Activated CD4-positive, alpha-beta memory T cell treated with anti-CD3 and anti-CD28 coated beads, Interleukin-2, amount 10 ng/mL, durations not matched to agents 7 days and 5 days (primary cell): ENCODE measurements at regions not wholly inside any gene's neighbourhood (a gene's known extent, or its start where the extent isn't known, plus 50 kb on each side); places are given as distances from the start of the nearest gene placed in this dataset.

Source experiments
- CTCF ChIA-PET: fragments of 350-600 bp; sonication (Branson Sonifier 250); formaldehyde crosslinking; loops from one replicate; lab custom pipeline; 2021; ENCODE audit warnings: antibody characterized with exemption, inconsistent platforms; lab: Charles Lee
- POLR2A ChIA-PET: fragments of 350-600 bp; sonication (Branson Sonifier 250); formaldehyde crosslinking; loops from one replicate; lab custom pipeline; 2021; ENCODE audit warnings: antibody characterized with exemption; lab: Charles Lee
- DNase-seq: peaks from one replicate; pipeline ENCODE4 v3.0.0-alpha.2; 2020
- H3K27ac Mint-ChIP-seq: one replicate; pipeline ENCODE4 v1.8.0; 2021; ENCODE audit warnings: mild to moderate bottlenecking, mixed read lengths
- H3K27me3 Mint-ChIP-seq: one replicate; pipeline ENCODE4 v1.8.0; 2021; ENCODE audit warnings: mixed read lengths
- H3K36me3 Mint-ChIP-seq: one replicate; pipeline ENCODE4 v1.8.0; 2021; ENCODE audit warnings: low read depth, mixed read lengths
- H3K4me1 Mint-ChIP-seq: one replicate; pipeline ENCODE4 v1.8.0; 2021; ENCODE audit warnings: mixed read lengths
- H3K4me3 Mint-ChIP-seq: one replicate; pipeline ENCODE4 v1.8.0; 2021; ENCODE audit warnings: mild to moderate bottlenecking, mixed read lengths
- H3K9me3 Mint-ChIP-seq: one replicate; pipeline ENCODE4 v1.8.0; 2021; ENCODE audit warnings: mixed read lengths

DNA sequence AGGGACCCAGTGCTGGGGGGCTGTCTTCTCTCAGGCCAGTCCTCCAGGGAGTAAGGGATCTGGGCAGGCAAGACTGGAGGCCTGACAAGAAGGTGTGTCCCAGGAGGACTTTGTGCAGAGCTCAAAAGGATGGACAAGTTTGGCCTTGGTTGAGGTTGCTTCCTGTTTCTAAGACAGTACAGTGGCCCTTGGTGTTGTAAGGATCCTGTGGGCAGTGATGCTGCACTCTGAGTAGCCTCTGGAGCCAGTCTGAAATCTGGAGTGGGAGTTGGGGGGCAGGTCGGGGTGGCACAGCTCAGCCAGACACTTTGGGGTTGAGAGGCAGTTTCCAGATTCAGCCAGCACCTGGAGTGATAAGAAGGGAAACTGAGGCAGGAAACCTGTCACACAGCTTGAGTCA is 139.2 kb upstream of the ZMIZ1 start:
- no peaks in the 10 kb centered on the region for H3K27me3 Mint-ChIP-seq
- DNase-seq, result no peak
- H3K4me1 Mint-ChIP-seq, result no peaks in the 10 kb centered on the region
- ChIA-PET POLR2A (no interaction called here), CTCF (no interaction called here)
- no peaks in the 10 kb centered on the region for H3K9me3 Mint-ChIP-seq
- no peaks in the 10 kb centered on the region for H3K36me3 Mint-ChIP-seq
- no peak overlapping the region for H3K4me3 Mint-ChIP-seq
- H3K27ac Mint-ChIP-seq, result no peak overlapping the region

DNA sequence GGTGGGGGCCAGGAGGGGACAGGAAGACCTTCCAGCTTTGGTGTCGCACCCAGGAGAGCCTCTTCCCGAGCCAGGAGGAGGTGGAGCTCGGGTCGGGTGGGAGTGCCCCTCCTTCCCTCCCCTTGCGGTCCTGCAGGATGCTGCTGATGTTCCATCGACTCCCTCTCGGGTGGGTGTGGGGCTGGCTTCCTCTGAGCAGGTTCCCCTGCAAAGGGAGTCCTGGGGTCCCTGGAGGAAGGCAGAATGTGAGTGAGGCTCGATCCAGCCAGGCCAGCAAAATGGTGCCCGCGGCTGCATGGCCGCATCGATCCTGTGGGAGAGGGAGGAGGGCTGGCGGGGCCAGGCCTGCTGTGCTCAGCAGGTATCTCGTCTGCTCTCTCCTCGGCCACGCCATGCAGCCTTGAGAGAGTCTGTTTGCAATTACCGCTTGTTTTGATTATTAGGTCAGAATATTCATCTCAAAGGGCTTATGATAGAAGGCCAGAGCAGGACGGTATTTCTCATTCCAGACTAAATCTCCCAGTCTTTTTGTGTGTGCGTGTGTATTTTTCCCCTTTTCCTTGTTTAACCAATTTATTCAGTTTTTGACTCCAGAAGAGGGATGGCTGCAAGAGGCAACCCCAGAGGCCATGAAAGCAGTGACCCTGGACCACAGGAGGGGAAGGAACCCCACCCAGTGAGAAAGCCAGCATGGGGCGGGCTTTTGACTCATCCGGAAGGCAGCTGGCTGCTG is 137.3 kb upstream of the ZMIZ1 start:
- Mint-ChIP-seq H3K27ac (no peak overlapping the region), H3K4me3 (no peak overlapping the region), H3K9me3 (no peaks in the 10 kb centered on the region), H3K27me3 (no peaks in the 10 kb centered on the region), H3K4me1 (no peaks in the 10 kb centered on the region), H3K36me3 (no peaks in the 10 kb centered on the region)
- DNase-seq, result no peak
- POLR2A ChIA-PET, result no interaction called here
- CTCF ChIA-PET, result no interaction called here

DNA sequence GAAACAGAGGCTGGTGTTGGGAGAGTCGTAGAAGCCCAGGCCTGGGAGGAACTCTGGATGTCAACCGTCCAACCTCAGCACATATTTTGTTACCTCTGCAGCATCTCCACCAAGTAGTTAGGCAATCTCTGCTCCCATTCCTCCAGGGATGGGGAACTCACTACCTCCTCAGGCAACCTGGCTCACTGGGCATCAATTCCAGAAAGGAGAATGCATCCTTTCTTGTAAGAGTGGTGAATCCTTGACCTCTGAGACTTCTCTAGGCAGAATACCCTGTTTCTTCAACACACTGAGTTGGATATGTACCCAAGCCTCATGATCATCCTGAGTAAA is 136.7 kb upstream of the ZMIZ1 start:
- Mint-ChIP-seq H3K4me3 (no peak overlapping the region), H3K36me3 (no peaks in the 10 kb centered on the region), H3K9me3 (no peaks in the 10 kb centered on the region), H3K27me3 (no peaks in the 10 kb centered on the region), H3K27ac (no peak overlapping the region), H3K4me1 (no peaks in the 10 kb centered on the region)
- CTCF ChIA-PET, result no interaction called here
- no peak for DNase-seq
- POLR2A ChIA-PET, result no interaction called here

DNA sequence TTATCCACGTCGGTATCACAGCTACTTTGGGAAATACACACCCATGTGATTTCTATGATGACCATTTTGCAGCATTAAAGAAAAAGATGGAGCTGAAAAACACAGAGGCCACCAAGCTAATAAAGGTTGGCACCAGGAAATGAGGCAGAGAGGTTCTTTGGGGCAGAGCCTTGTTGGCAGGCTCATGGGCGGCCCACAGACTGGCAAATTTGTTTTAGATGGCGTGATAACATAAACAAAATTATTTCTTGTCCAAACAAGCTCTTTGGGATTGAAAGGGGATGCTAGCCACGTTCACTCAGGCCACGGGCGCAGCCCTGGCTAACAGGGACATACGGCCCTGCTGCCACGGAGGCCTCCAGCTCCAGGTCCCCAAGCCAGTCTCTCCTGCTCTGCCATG is 135.9 kb upstream of the ZMIZ1 start:
- ChIA-PET CTCF (interaction anchor here (1.4 kb wide), 1 partner anchor 262 kb away, joined by 4 read pairs; no protein-coding TSS in a partner anchor), POLR2A (no interaction called here)
- H3K27me3 Mint-ChIP-seq, result no peaks in the 10 kb centered on the region
- no peaks in the 10 kb centered on the region for H3K36me3 Mint-ChIP-seq
- H3K4me3 Mint-ChIP-seq, result no peak overlapping the region
- no peaks in the 10 kb centered on the region for H3K4me1 Mint-ChIP-seq
- no peak overlapping the region for H3K27ac Mint-ChIP-seq
- no peaks in the 10 kb centered on the region for H3K9me3 Mint-ChIP-seq
- DNase-seq, result no peak

DNA sequence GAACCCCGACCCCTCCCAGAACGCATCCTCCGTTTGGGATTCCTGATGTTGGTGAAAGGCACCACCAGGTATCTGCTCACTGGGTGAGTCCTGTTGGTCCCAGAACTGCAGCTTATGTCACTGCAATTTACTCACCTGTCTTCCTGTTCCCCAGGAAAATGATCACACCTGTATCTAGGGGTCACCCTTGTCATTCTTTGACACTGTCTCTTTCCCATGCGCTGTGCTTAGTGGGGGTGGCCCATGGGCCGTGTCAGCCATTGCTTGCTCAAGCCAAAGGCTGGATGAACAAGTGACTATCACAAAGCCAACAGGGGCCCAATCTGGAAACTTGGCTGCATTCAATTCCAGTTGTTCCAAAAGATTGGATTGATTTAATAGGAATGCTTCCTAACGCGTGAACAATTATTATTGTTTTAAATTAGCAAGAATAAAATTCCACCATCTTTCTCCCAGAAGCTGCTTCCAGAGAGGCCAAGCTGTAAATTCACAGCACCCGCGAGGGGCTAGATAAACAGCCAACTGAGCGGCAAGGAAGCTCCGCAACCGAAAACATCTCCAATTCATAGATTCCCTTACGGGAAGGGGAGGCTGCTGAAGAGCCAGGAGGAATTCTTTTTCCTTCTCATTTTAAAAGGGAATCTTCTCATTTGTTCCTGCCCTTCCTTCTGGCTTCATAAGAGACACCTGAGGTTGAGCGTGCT is 134.8 kb upstream of the ZMIZ1 start:
- DNase-seq, result no peak
- Mint-ChIP-seq H3K4me3 (no peak overlapping the region), H3K4me1 (no peaks in the 10 kb centered on the region), H3K27me3 (no peaks in the 10 kb centered on the region), H3K9me3 (no peaks in the 10 kb centered on the region), H3K27ac (no peak overlapping the region), H3K36me3 (no peaks in the 10 kb centered on the region)
- ChIA-PET CTCF (interaction anchor here (1.4 kb wide), 1 partner anchor 261 kb away, joined by 4 read pairs; no protein-coding TSS in a partner anchor), POLR2A (no interaction called here)

DNA sequence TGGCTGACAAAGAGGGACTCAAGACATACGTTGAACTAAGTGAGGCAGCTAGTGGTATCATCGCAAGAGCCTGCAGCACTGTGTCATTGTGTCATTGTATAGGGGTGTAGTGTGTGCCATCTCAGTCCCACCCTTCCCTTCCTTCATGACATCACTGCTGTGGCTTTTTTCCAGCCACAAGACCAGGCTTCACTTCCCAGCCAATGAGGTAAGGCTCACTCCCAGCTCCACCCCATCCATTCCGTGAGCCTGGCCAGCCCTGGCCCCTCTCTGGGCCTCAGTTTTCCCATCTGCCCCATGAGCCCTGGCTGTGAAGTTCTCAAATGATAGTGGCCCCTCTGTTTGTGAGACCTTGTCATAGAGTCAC is 134.3 kb upstream of the ZMIZ1 start:
- CTCF ChIA-PET, result interaction anchor here (1.0 kb wide), 1 partner anchor 261 kb away, joined by 5 read pairs; no protein-coding TSS in a partner anchor
- no peak for DNase-seq
- no peaks in the 10 kb centered on the region for H3K9me3 Mint-ChIP-seq
- no peak overlapping the region for H3K4me3 Mint-ChIP-seq
- no peaks in the 10 kb centered on the region for H3K27me3 Mint-ChIP-seq
- H3K36me3 Mint-ChIP-seq, result no peaks in the 10 kb centered on the region
- no peaks in the 10 kb centered on the region for H3K4me1 Mint-ChIP-seq
- no peak overlapping the region for H3K27ac Mint-ChIP-seq
- POLR2A ChIA-PET, result no interaction called here

DNA sequence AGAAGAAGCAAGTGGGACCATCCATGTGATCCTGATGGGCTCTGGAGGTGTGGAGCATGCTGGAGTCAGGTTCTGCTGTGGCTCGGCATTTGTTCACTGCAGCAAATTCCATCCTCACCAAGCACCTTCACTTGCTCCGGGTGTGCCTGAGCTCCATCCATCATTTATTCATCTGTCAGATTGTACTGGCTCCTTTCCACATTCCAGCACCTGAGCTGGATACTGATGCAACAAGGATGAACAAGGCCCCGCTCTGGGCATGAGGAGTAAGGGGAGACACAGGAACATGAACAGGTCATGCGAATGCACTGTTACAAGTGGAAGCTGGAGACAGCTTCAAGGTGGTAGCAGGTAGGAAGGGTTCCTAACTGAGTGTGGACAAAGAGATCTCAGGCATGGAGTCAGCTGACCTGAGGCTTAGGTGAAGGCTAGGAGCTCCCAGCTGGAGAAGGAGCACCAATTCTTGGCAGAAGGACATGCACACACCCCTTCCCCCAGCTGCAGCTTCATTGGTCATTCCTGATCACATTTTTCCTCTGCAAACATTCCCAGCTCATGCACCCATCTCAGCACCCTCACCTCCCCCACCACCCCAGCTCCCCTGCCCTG is 133.7 kb upstream of the ZMIZ1 start:
- H3K4me3 Mint-ChIP-seq, result no peak overlapping the region
- POLR2A ChIA-PET, result no interaction called here
- CTCF ChIA-PET, result interaction anchor here (1.0 kb wide), 1 partner anchor 261 kb away, joined by 5 read pairs; no protein-coding TSS in a partner anchor
- DNase-seq, result no peak
- H3K4me1 Mint-ChIP-seq, result no peaks in the 10 kb centered on the region
- H3K27ac Mint-ChIP-seq, result no peak overlapping the region
- no peaks in the 10 kb centered on the region for H3K27me3 Mint-ChIP-seq
- H3K36me3 Mint-ChIP-seq, result no peaks in the 10 kb centered on the region
- H3K9me3 Mint-ChIP-seq, result no peaks in the 10 kb centered on the region

DNA sequence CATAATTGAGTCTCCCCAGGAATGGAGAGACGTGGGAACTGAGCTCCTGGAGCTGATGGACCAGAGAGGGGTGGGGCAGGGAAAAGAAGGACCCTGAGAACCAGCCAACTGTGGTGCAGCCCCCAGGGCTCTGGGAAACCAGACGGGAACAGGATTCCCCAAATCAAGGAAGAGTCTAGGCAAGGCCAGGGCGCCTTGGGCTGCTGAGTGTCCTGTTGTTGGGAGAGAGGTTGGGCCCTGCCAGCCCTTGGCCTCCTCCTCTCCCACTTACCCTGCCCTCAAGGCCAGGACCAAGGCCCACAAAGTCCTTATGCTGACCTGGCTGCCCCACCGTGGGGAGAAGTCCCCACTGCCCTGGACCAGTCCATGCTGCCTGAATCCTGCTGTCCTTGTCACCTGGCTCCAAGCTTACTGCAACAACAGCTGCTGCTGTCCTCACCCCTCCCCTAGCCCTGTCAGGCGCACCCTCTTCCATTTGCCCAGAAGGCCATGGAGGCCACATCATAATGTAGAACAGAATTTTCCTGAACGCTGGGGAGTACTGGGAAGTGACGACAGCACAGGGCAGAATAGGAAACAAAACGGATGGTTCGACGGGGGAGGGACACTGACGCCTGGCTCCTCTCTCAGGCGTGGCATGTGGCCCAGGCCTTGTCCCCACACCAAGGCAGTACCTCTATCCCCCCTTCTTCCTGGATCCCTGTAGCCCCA is 132.9 kb upstream of the ZMIZ1 start:
- no peaks in the 10 kb centered on the region for H3K4me1 Mint-ChIP-seq

DNA sequence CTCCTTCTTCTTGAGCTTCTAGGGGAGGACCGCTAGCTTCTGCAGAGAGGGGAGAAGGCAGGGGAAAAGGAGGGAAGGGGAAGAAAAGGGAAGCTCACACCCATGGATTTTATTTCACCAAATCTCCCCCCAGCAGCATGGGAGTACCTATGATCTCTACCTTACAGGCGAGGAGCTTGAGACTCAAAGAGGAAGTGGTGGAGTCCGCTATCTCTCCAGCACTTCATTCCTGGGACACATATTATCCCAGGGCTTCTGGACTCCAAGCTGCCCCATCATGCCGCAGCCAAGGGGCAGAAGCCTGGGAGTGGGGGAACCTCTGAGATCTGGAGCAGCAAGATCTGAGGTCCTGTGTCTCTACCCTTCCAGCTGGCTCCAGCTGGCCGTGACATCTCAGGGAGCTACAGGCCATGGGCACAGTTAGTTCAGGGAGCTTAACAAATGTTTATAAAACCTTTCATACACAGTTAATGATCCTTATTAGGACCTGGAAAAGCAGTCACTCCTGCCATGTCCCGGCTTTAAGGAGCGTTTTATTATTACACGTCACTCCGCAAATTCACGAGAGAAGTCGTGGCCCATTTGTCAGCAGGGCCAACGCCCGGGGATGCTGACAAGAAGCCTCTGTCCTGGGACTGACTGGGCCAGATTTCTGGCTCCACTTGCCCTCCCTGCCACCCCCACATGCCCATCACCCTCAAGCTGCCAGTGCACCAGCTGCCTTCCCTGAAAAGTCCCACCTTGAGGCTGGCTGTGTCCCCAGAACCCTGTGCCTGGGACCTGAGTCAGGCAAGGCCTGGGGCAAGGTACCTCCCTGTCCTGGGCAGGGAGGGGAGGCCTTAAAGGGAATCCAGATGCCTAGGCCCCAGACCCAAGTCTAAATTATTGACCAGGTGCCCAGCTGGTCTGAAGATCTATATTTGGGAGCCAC is 132.1 kb upstream of the ZMIZ1 start:
- H3K36me3 Mint-ChIP-seq, result no peaks in the 10 kb centered on the region
- CTCF ChIA-PET, result no interaction called here
- no peaks in the 10 kb centered on the region for H3K4me1 Mint-ChIP-seq

More for the DNA sequence above, 132.9 kb upstream of the ZMIZ1 start:
- no peaks in the 10 kb centered on the region for H3K9me3 Mint-ChIP-seq
- H3K4me3 Mint-ChIP-seq, result no peak overlapping the region
- CTCF ChIA-PET, result no interaction called here
- POLR2A ChIA-PET, result no interaction called here
- H3K36me3 Mint-ChIP-seq, result no peaks in the 10 kb centered on the region
- no peak overlapping the region for H3K27ac Mint-ChIP-seq
- DNase-seq, result no peak
- no peaks in the 10 kb centered on the region for H3K27me3 Mint-ChIP-seq

DNA sequence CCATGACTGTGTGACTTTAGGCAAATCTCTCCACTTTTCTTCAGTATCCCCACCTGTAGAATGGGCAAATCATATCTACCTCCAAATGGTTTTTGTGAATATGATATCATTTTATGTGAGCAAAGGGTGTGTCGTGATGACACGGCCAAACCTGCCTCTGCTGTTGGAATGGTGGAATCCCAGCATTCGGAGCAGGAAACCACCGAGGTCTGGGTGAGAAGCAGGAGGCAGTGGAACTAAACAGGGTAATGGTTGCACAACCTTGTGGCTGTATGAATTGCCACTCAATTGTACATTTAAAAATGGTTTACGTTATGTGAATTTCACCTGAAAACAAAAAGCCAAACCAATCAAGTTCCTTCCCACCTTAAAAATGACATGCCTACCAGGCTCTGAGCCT is 131.4 kb upstream of the ZMIZ1 start:
- Mint-ChIP-seq H3K9me3 (no peaks in the 10 kb centered on the region), H3K4me1 (no peaks in the 10 kb centered on the region), H3K27me3 (no peaks in the 10 kb centered on the region), H3K36me3 (no peaks in the 10 kb centered on the region), H3K4me3 (no peak overlapping the region), H3K27ac (no peak overlapping the region)
- POLR2A ChIA-PET, result no interaction called here
- DNase-seq, result no peak
- CTCF ChIA-PET, result no interaction called here

More for the DNA sequence above, 132.1 kb upstream of the ZMIZ1 start:
- no peak overlapping the region for H3K27ac Mint-ChIP-seq
- H3K9me3 Mint-ChIP-seq, result no peaks in the 10 kb centered on the region
- H3K27me3 Mint-ChIP-seq, result no peaks in the 10 kb centered on the region
- H3K4me3 Mint-ChIP-seq, result no peak overlapping the region
- DNase-seq, result no peak
- POLR2A ChIA-PET, result no interaction called here

DNA sequence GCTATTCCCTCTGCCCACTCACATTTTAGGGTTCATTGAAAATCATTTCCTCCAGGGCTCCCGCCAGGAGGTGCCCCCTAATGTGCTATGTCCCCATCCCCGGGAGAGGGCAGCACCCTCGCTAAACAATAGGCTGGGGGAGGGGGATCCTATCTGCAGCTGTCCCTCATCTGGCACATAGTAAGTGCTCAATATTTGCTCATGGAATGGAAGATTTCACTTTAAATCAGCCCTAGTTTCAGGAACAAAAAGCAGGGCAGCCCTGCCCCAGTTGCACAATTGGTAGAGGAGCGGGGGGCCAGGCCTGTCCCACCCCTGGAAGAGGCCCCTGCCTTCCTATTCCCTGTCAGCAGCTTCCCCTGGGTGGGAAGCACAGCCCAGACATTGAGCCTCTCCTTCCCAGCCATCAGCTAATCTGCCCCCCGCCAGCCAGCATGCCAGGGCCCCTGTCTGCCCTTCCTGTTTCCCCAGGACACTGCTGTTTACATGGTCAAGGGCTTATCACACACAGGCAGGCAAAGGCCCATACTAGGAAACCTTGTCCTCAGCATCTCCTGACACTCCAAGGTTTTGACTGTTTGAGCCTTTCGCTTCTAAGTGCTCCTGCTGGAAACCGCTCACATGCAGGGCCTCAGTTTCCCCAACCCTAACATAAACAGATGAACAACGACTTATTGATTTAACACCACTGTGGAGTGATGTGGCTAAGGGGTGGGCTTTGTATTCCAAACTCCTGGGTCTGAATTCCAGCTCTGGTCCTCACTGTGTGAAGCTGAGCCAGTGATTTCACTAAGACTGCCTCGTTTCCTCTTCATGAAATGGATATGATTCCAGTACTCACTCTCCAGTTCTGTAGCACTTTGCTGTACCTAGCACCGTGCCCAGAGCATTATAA is 130.7 kb upstream of the ZMIZ1 start:
- Mint-ChIP-seq H3K4me3 (no peak overlapping the region), H3K27me3 (no peaks in the 10 kb centered on the region), H3K27ac (no peak overlapping the region), H3K36me3 (no peaks in the 10 kb centered on the region), H3K9me3 (no peaks in the 10 kb centered on the region), H3K4me1 (no peaks in the 10 kb centered on the region)
- DNase-seq, result no peak
- POLR2A ChIA-PET, result no interaction called here
- CTCF ChIA-PET, result interaction anchor here (1.6 kb wide), 1 partner anchor 257 kb away, joined by 4 read pairs; no protein-coding TSS in a partner anchor
